Urothelium cell line (cell line): ENCODE measurements at regions not wholly inside any gene's neighbourhood (a gene's known extent, or its start where the extent isn't known, plus 50 kb on each side); places are given as distances from the start of the nearest gene placed in this dataset.
"Not testable (repeated sequence)": the region's sequence is repeated elsewhere in the genome, so short reads cannot be mapped to it uniquely, and the experiment has no call there.

Source experiments
- DNase-seq: peaks from one replicate; pipeline ENCODE4 v3.0.0; 2011; ENCODE audit warnings: low spot score, mixed read lengths
- FAIRE-seq: peaks from 2 replicates; lab custom pipeline; 2011; peaks lifted over from hg19 to GRCh38; lab: Jason Lieb, UNC

DNA sequence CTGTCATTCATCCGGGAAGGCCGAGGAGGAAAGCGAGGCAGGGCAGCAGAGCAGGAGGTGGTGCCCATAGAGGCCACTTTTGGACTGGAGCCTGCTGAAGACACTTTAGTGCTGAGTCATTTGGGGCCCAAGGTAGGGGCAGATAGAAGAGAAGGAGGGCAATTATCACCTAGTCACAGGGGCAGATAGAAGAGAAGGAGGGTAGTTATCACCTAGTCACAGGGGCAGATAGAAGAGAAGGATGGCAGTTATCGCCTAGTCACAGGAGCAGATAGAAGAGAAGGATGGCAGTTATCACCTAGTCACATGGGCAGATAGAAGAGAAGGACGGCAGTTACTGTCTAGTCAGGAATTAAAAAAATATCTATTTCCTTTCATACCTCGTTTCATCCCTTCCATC lies 1372.6 kb downstream of the FOXD4L5 start:
- not testable (repeated sequence) for FAIRE-seq, DNase-seq

DNA sequence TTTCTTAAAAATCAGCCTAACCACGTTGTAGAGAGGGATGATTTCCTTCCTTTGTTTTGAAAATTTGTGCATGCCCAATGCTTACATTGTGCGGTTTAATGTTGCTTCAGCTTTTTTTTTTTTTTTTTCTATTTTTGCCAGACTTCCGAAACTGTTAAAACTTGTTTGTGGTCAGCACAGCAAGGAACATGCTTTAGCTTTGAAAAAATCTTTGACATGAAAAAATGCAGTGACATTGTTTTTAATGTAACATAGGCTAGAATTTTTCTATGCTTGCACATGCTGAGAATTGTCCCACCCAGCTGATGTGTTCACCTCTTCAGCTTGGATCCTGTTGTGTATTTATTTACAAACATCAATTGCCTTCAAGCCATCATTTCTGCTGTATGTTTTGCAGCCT lies 1375.9 kb downstream of the FOXD4L5 start:
- not testable (repeated sequence) for DNase-seq, FAIRE-seq

DNA sequence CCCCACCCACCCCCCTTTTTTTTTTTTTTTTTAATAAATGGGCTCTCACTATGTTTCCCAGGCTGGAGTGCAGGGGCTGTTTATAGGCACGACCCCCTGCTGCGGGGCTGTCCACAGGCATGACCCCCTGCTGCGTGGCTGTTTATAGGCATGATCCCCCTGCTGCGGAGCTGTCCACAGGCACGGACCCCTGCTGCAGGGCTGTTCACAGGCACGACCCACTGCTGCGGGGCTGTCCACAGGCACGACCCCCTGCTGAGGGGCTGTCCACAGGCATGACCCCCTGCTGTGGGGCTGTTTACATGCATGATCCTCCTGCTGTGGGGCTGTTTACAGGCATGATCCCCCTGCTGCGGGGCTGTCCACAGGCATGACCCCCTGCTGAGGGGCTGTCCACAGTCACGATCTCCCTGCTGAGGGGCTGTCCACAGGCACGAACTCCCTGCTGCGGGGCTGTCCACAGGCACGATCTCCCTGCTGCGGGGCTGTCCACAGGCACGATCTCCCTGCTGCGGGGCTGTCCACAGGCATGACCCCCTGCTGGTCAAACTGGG lies 1385.3 kb downstream of the FOXD4L5 start:
- DNase-seq, FAIRE-seq: not testable (repeated sequence)

DNA sequence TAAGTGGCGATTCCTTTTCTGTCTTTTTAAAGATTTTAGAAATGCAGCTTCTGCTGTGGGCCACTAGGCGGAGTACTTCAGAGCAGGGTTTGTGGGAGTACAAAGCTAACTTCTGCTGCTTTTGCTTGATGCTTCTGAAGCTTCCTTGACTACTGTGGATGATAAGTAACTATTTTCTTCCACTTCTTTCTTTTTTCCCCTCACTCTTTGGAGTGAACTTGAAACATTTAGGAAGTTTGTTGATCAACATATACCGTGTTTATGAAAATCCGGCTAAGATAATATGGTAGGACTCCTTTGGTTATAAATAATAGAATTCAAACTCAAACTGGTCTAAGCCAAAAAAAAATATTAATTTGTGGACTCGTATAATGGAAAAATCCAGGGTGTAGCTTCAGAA lies 1403.6 kb downstream of the FOXD4L5 start:
- FAIRE-seq, DNase-seq: not testable (repeated sequence)

DNA sequence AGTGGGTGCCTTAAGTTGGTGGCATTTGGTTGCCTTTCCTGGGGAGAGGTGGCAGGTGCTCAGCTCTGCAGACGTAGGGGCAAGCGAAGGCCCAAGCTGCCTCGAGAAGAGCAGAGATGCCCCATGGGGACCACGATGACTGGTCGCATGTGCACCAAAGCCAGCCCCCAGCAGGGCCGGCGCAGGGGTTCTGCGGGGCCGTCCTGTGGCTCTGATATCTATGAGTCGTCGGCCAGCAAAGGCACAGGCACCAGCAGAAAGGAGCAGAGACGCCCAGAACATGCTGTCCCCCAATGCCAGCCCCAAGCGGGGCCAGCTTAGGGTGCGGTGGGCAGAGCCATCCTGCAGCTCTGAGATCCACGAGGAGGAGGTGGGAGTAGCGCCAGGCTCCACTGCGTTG lies 1408.6 kb downstream of the FOXD4L5 start:
- not testable (repeated sequence) for FAIRE-seq, DNase-seq

DNA sequence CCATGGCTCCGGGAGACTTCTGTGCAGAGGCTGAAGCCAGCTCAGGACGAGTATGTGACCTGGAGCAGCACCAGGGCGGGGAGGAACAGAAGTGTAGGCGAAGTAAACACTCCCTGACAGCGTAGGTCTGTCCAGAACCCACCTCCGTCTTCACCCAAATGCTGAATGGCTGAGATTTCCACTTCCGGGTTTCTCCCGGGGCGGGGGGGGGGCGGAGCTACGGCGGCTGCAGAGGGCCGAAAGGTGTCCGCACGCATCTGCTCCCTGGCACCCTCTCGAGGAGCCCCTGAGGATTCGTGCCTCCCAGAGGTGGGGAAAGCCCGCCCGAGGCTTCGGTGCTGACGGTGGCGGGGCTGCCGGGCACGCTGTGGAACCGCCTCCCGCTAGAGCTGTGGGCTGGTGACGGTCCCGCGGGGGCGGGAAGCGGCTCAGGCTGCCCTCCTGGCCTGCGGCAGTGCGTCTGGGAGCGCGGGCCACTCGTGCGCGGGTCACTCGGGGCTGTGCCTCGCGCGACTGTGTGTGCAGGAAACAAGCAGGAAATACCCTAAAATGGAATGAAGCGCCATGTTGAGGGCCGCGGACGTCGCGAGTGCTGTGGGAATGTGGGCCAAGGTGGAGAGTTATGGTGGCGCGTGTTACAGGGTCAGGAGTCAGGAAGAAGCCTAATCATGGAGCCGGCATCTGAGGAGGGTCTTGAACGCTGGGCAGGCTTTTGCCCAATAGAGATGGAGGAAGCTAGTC lies 1425.4 kb downstream of the FOXD4L5 start:
- DNase-seq (peak; percentile 83), FAIRE-seq (no peak)

DNA sequence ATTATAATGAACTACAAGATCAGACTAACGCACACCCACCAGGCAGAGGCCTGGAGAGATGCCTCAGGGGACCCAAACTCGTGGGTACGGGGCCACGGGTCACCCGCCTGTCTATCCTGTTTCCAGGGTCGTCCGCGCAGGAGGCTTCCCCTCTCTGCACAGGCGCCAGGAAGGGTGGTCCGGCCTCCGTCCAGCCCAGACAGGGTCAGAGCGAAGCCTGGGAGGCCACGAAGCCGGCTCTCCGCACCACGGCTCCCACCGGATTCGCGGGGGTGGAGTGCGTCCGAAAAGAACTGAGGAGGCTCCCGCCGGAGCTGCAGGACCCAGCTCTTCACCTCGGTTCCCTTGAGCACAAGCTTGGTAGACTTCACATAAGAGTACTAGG lies 1425.9 kb downstream of the FOXD4L5 start:
- peak; percentile 4 for DNase-seq
- FAIRE-seq: not testable (repeated sequence)

DNA sequence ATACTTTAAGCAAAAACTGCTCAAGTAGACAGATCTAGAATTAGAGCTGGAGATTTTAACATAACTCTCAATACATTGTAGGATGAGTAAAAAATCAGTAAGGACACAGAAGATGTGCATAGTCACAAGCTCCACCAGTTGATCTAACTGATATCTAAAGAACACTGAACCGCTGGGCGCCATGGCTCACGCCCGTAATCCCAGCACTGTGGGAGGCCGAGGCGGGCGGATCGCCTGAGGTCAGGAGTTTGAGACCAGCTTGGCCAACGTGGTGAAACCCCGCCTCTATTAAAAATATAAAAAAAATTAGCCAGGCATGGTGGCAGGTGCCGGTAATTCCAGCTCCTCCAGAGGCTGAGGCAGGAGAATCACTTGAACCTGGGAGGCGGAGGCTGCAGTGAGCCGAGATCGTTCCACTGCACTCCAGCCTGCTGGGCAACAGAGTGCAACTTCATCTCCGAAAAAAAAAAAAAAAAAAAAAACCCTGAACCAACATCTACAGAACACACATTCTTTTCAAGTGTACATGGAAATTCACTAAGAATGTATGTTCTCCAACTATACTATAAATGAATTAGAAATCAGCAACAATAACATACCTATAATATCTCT lies 1431.8 kb downstream of the FOXD4L5 start:
- not testable (repeated sequence) for DNase-seq, FAIRE-seq

DNA sequence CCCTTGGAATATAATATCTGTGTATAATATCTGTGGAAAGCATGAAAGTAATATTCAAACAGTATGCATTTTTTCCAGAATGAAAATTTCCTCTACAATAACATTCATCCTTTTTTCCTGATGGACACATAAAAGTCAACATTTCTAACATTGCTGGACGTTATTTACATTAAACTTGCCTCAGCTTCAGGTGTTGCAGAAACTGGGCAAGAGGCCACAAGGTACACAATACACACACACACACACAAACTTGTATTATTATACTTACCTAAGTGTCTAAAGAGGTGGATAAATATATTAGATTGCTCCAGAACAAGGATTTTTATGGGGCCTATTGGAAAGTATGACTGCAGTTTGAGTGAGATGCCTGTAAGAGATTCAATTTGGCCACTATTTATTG lies 1460.2 kb downstream of the FOXD4L5 start:
- FAIRE-seq, DNase-seq: not testable (repeated sequence)

DNA sequence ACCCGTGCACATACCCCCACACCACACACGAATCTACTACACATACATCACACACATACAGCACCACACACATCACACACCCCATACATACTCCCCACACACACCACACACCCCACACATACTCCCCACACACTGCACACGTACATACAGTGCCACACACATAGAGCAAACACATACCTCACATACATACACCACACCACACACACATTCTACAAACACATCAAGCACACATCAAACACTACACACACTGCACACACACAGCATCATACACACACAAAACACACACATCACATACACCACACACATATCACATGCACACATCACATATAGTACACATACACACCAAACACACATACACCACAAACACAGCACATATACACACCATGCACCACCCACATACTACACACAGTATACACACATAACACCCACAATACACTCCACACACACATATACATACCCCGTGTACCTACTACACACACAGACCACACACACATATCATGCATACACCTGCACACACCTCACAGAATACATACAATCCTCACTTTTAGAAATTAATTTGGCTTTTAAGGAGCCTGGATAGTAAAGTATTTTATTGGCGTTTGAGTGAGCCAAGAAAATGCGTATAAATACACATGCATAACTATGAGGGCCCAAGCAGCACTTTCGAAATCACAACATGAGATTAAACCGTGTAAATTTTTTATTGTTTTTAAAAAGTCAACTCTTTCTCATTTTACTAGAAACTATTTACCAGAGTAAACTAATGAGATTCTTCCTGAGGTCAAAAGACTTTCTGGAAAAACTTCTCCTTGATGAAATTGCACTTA lies 1461.4 kb downstream of the FOXD4L5 start:
- FAIRE-seq: peak; percentile 76
- DNase-seq: not testable (repeated sequence)

DNA sequence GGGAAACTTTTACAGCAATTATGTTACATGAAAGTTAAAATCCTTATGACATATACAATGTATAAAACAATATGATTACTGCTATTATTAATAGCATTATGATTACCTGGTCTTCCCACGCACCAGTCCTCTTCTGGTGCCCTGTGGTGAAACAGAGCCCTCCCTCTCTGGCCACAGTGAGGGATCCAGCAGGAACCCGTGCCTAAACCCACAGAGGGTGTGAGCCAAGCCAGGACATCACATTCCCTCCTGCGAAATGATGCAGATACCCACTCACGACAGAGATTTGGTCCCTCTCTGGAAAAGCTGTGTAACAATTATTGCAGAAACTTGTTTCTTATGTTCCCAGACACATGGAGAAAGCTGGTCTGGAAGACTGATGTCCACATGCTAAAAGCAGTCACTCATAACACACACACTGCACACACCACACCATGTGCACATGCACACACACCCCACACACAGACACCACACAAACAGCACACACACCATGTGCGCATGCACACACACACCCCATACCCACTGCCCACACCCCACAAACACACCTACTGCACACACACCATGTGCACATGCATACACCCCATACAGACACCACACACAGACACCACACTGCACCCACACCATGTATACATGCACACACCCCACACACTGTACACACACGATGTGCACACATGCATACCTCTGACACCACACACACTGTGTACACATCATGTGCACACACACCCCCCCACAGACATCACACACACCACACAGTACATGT lies 1462.2 kb downstream of the FOXD4L5 start:
- peak; percentile 61 for FAIRE-seq
- DNase-seq: not testable (repeated sequence)

DNA sequence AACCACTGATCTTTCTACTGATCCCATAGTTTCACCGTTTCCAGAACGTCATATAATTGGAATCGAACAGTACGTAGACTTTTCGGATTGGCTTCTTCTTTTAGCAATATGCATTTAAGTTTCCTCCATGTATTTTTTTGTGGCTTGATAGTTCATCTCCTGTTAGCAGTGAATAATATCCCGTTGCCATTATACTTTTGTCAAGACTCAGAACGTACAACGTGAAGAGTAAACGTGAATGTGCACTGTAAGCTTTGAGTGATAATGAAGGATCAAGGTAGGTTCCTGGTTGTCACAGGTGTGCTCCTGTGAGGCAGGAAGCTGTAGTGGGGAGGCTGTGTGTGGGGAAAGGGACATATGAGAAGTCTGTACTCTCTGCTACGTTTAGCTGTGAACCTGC lies 1463.7 kb downstream of the FOXD4L5 start:
- DNase-seq, FAIRE-seq: not testable (repeated sequence)

DNA sequence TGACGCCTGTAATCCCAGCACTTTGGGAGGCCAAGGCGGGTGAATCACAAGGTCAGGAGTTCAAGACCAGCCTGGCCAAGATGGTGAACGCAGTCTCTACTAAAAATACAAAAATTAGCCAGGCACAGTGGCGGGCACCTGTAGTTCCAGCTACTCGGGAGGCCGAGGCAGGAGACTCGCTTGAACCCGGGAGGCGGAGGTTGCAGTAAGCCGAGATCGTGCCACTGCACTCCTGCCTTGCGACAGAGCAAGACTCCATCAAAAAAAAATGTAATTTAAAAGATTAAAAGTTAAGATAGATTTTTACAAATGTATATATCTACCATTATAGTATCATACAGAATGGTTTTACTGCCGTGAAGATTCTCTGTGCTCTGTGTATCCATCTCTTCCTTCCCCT lies 1464.1 kb downstream of the FOXD4L5 start:
- not testable (repeated sequence) for FAIRE-seq, DNase-seq

DNA sequence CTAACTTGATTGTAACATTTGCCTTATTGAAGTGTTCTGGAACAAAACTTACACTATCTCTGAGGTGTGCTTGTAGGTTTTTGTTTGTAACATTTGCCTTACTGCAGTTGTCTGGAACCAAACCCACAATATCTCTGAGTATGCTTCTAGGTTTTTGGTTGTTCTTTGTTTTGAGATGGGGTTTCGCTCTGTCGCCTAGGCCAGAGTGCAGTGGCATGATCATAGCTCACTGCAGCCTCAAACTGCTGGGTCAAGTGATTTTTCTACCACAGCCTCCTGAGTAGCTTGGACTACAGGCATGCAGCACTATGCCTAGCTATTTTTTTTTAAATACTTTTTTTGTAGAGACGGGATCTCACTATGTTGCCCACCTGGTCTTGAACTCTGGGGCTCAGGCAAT lies 1464.6 kb downstream of the FOXD4L5 start:
- DNase-seq, FAIRE-seq: not testable (repeated sequence)

DNA sequence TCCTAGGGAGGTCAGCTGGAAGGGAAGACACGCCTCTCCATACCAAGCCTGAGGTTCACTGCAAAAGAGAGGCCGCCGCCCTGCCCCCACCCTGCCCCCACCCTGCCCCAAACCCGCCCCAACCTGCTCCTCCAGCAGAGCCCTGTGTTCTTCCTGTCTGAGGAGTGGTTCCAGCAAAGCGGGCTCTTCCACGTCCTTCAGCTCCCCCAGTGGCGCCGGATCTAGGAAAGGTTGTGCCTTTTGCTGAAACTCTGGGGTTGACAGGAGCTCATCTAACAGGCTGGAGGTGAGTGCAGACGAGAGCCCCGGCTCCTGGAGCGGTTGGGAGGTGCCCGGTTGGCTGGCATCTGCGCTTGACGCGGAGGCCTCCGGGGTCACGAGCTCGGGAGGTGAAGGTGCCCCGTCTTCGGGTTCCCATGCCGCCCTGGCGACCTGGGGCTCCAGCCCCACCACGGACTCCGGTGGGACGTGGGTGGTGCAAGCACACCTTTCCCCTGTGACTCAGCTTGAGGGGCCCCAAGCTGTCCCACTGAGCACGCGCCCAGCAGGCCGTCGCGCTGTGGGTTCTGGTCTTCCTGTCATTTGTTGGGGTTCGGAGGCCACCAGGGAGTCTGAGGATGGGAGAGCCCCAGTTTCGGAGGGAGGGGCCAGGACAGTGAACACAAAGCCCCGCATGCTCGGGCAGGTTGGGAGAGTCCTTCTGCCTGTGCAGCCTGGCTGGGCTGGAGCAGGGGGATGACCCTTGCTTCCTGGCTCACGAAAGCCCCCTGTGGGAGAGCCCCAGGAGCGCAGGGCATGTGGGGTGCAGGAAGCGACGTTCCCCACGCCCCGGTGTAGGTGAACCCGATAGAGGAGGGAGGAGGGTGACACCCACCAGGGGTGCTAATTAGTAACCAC lies 1467.1 kb downstream of the FOXD4L5 start:
- peak; percentile 57 for DNase-seq
- no peak for FAIRE-seq

DNA sequence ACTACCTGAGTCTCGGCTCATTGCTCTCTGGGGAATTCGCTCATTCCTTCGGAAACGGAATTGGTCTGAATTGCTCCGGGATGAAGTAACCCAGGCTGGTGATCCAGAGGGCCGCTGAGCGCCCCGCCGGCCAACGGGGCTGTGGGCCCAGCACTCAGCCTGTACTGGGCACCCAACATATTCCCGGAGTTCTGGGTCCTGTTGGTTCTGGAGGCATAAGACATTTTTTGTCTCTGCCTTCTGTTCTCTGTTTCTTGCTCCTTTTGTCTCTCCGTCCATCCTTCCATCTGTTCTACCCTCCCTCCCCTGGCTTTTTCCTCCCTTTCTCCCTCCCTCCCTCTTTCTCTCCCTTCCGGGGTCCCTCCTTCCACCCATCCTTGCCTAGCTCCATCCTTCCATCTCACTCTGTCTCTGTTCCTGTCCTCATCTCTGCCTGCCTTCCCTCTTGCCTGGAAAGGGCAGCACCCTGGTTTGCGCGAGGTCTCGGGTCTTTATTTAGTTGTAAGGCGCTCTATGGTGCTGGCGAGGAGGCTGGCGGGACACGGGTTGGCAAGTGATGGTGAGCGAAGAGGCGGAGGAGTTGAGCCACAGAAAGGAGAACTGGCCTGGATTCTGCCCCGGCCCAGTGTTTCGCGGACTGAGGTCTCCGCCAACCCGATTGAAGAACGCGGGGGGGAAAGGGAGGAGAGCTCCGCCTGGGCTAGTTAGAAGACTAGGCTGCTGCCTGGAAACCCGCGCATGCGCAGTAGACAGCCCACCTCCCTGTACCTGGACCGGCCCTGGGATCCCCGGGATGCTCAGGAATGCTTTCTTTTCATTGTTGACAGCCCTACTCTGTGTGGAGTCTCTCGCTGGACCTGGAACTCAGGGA lies 1468.0 kb downstream of the FOXD4L5 start:
- DNase-seq (peak; percentile 97), FAIRE-seq (no peak)

DNA sequence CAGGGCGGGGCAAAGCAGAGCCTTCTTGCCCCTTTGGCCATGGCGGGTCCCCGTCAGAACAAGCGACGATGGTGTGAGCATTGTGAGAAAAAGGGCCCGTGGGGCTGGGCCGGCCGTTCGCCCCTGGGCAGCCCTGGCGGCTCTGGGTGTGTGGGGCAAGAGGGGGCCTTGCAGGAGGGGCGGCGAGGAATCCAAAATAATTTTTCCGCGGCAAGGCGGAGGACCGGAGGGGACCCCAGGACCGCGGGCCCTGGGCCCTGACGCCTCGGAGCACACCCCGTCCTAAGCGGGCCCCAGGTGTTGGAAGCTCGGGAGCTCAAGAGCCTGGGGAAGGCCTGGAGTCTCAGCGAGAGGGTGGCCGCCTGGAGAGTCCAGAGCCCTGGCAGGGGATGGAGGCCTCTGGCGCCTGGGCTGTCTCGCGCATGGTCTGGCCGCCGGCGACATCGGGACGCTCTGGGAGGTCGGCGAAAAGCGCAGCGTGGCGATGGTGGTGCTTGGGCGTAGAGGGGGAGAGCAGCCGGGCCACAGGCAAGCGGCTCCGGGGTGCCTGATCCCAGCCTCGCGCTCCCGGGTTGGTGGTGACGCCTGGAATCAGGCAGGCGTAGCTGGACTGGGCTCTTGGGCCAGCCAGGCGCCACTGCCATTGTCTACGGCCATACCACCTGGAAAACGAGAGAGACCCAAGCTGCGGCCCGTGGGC lies 1469.9 kb downstream of the FOXD4L5 start:
- DNase-seq, FAIRE-seq: not testable (repeated sequence)
